Neural cell (in vitro differentiated cells): ENCODE measurements at regions not wholly inside any gene's neighbourhood (a gene's known extent, or its start where the extent isn't known, plus 50 kb on each side); places are given as distances from the start of the nearest gene placed in this dataset.

Experiments
- H2AFZ ChIP-seq: fragments of 200-600, 300-800 bp; sonication (generic), shearing (Covaris generic); 2 replicates; pipeline ENCODE4 v1.6.0; 2014; ENCODE audit warnings: low read depth, mild to moderate bottlenecking, antibody characterized with exemption, low read length, moderate library complexity
- H3F3A ChIP-seq: fragments of 200-600 bp; shearing (Covaris generic); 2 replicates; pipeline ENCODE4 v1.6.1; 2016; ENCODE audit warnings: mild to moderate bottlenecking, moderate library complexity, mixed read lengths, antibody characterized with exemption, low read length; ENCODE audit not compliant: insufficient read depth, poor library complexity, severe bottlenecking
- H3K27ac ChIP-seq: fragments of 200-600, 300-800 bp; sonication (generic), shearing (Covaris generic); 2 replicates; pipeline ENCODE4 v1.5.1; 2014; ENCODE audit warnings: mild to moderate bottlenecking, low read length, moderate library complexity
- H3K27me3 ChIP-seq: fragments of 300-800, 200-600 bp; sonication (generic), shearing (Covaris generic); 2 replicates; pipeline ENCODE4 v1.6.0; 2014; ENCODE audit warnings: mild to moderate bottlenecking, low read depth, low read length, moderate library complexity; ENCODE audit not compliant: insufficient read depth
- H3K36me3 ChIP-seq: fragments of 300-800, 200-600 bp; sonication (generic), shearing (Covaris generic); 2 replicates; pipeline ENCODE4 v1.5.1; 2014; ENCODE audit warnings: mild to moderate bottlenecking, antibody characterized with exemption, low read length, moderate library complexity; ENCODE audit not compliant: insufficient read depth
- H3K4me2 ChIP-seq: fragments of 300-800, 200-600 bp; sonication (generic), shearing (Covaris generic); 2 replicates; pipeline ENCODE4 v1.6.0; 2014; ENCODE audit warnings: mild to moderate bottlenecking, low read length
- H3K4me3 ChIP-seq: fragments of 300-800, 200-600 bp; sonication (generic), shearing (Covaris generic); 2 replicates; pipeline ENCODE4 v1.5.1; 2014; ENCODE audit warnings: mild to moderate bottlenecking, low read length, moderate library complexity
- H3K79me2 ChIP-seq: fragments of 200-600 bp; shearing (Covaris generic); replicated peaks from 2 replicates; pipeline ENCODE4 v1.6.0; 2014; ENCODE audit warnings: mild to moderate bottlenecking, low read length, moderate library complexity; ENCODE audit not compliant: insufficient read depth
- H3K9ac ChIP-seq: fragments of 300-800, 200-600 bp; sonication (generic), shearing (Covaris generic); 2 replicates; pipeline ENCODE4 v1.6.1; 2016; ENCODE audit warnings: mild to moderate bottlenecking, low read length, mixed read lengths
- H3K9me2 ChIP-seq: fragments of 200-600 bp; shearing (Covaris generic); 2 replicates; pipeline ENCODE4 v1.6.1; 2016; ENCODE audit warnings: mild to moderate bottlenecking, low read length, mixed read lengths; ENCODE audit not compliant: insufficient read depth
- H3K9me3 ChIP-seq: fragments of 200-600, 300-800 bp; sonication (generic), shearing (Covaris generic); 2 replicates; pipeline ENCODE4 v1.6.1; 2016; ENCODE audit warnings: mild to moderate bottlenecking, mixed run types, low read length, moderate library complexity, mixed read lengths
- H4K20me1 ChIP-seq: fragments of 200-600 bp; shearing (Covaris generic); 2 replicates; pipeline ENCODE4 v1.6.1; 2016; ENCODE audit warnings: mild to moderate bottlenecking, mixed run types; ENCODE audit not compliant: insufficient read depth
- EP300 ChIP-seq: fragments of 450-650 bp; conservative IDR thresholded peaks from 2 replicates; pipeline ENCODE4 v1.6.1; 2014; ENCODE audit warnings: antibody characterized with exemption, mild to moderate bottlenecking, moderate library complexity; ENCODE audit not compliant: poor library complexity, severe bottlenecking
- EZH2 ChIP-seq: fragments of 200-600, 300-800 bp; shearing (Covaris generic), sonication (generic); IDR thresholded peaks from 2 replicates; pipeline ENCODE4 v1.6.1; 2014; ENCODE audit warnings: antibody characterized with exemption, low read length, borderline replicate concordance, mild to moderate bottlenecking; ENCODE audit not compliant: insufficient read depth, poor library complexity, severe bottlenecking
- MXI1 ChIP-seq: fragments of 450-650 bp; conservative IDR thresholded peaks from 2 replicates; pipeline ENCODE4 v1.6.1; 2014; ENCODE audit warnings: antibody characterized with exemption, mild to moderate bottlenecking; ENCODE audit not compliant: poor library complexity, severe bottlenecking
- POLR2AphosphoS5 ChIP-seq: IDR thresholded peaks from 2 replicates; pipeline ENCODE4 v1.6.1; 2012
- RAD21 ChIP-seq: fragments of 450-650 bp; conservative IDR thresholded peaks from 2 replicates; pipeline ENCODE4 v1.6.1; 2014; ENCODE audit warnings: antibody characterized with exemption, mild to moderate bottlenecking, moderate library complexity
- SMC3 ChIP-seq: fragments of 450-650 bp; conservative IDR thresholded peaks from 2 replicates; pipeline ENCODE4 v1.6.1; 2014; ENCODE audit warnings: antibody characterized with exemption, mild to moderate bottlenecking, moderate library complexity; ENCODE audit not compliant: poor library complexity
- TAF1 ChIP-seq: IDR thresholded peaks from 2 replicates; pipeline ENCODE4 v1.6.1; 2012; ENCODE audit warnings: low read depth
- TF ChIP-seq, protein P1 (sequence below): IDR thresholded peaks from 2 replicates; pipeline ENCODE4 v1.6.1; 2012; ENCODE audit warnings: borderline replicate concordance
- TF ChIP-seq, protein P2 (sequence below): fragments of 450-650 bp; IDR thresholded peaks from 2 replicates; pipeline ENCODE4 v1.5.1; 2014; ENCODE audit warnings: antibody characterized with exemption, mild to moderate bottlenecking, moderate library complexity; ENCODE audit not compliant: poor library complexity, severe bottlenecking

DNA sequence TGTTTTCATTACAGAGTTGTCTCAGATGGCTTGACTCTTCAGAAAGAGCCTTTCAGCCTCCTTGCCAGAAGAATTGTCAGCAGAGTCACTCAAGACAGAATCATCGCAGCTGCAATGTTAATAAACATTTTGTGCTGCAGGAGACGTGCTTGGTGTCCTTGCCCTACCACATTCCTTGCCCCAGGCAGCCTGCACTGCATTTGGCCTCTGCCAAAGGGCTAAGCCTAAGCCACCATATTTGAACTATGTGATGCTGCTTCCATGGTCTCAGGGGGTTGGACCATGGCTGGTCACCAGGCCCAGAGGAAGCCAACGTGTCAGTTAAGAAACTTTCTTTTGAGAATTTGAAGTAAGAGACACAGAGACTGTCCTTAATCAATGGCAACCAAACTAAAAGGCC, 145.4 kb downstream of the ACTL7B start:
- H3K9me3 ChIP-seq, result no peaks in the 10 kb centered on the region
- TF ChIP-seq MXI1, result no peak
- no peak for TF ChIP-seq TAF1
- TF ChIP-seq POLR2AphosphoS5, result no peak
- TF ChIP-seq, protein P1, sequence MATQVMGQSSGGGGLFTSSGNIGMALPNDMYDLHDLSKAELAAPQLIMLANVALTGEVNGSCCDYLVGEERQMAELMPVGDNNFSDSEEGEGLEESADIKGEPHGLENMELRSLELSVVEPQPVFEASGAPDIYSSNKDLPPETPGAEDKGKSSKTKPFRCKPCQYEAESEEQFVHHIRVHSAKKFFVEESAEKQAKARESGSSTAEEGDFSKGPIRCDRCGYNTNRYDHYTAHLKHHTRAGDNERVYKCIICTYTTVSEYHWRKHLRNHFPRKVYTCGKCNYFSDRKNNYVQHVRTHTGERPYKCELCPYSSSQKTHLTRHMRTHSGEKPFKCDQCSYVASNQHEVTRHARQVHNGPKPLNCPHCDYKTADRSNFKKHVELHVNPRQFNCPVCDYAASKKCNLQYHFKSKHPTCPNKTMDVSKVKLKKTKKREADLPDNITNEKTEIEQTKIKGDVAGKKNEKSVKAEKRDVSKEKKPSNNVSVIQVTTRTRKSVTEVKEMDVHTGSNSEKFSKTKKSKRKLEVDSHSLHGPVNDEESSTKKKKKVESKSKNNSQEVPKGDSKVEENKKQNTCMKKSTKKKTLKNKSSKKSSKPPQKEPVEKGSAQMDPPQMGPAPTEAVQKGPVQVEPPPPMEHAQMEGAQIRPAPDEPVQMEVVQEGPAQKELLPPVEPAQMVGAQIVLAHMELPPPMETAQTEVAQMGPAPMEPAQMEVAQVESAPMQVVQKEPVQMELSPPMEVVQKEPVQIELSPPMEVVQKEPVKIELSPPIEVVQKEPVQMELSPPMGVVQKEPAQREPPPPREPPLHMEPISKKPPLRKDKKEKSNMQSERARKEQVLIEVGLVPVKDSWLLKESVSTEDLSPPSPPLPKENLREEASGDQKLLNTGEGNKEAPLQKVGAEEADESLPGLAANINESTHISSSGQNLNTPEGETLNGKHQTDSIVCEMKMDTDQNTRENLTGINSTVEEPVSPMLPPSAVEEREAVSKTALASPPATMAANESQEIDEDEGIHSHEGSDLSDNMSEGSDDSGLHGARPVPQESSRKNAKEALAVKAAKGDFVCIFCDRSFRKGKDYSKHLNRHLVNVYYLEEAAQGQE, result no peak
- TF ChIP-seq RAD21, result no peak
- no peak for TF ChIP-seq EP300
- TF ChIP-seq SMC3, result no peak
- TF ChIP-seq, protein P2, sequence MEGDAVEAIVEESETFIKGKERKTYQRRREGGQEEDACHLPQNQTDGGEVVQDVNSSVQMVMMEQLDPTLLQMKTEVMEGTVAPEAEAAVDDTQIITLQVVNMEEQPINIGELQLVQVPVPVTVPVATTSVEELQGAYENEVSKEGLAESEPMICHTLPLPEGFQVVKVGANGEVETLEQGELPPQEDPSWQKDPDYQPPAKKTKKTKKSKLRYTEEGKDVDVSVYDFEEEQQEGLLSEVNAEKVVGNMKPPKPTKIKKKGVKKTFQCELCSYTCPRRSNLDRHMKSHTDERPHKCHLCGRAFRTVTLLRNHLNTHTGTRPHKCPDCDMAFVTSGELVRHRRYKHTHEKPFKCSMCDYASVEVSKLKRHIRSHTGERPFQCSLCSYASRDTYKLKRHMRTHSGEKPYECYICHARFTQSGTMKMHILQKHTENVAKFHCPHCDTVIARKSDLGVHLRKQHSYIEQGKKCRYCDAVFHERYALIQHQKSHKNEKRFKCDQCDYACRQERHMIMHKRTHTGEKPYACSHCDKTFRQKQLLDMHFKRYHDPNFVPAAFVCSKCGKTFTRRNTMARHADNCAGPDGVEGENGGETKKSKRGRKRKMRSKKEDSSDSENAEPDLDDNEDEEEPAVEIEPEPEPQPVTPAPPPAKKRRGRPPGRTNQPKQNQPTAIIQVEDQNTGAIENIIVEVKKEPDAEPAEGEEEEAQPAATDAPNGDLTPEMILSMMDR, result no peak
- no peak for TF ChIP-seq EZH2
- H3K79me2 ChIP-seq, result no peaks in the 10 kb centered on the region
- no peaks in the 10 kb centered on the region for H4K20me1 ChIP-seq
- no peak overlapping the region for H3K9ac ChIP-seq
- H3K27me3 ChIP-seq, result no peaks in the 10 kb centered on the region
- no peaks in the 10 kb centered on the region for H3K9me2 ChIP-seq
- H3F3A ChIP-seq, result no peaks in the 10 kb centered on the region
- no peak overlapping the region for H3K4me2 ChIP-seq
- H2AFZ ChIP-seq, result no peak overlapping the region
- H3K4me3 ChIP-seq, result no peak overlapping the region
- H3K36me3 ChIP-seq, result no peaks in the 10 kb centered on the region
- H3K27ac ChIP-seq, result no peak overlapping the region

DNA sequence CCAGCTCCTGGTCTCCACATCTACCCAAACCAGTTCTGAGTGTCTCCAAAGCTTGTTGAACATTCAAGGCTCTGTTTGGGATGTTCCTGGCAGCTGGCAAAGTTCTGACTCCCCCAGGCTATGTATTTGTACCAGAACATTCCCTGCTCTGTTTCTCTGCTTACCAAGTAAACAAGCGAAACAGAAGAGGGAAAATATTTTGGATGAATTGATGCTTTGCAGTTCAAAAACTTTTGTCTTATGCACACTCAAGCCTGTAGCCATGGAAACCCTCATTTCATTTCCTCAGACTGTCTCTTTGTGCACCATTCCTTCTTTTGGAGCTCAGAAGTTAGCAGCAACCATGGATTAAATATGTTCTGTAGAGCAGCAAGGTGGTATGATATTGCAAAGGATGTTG, 145.8 kb downstream of the ACTL7B start:
- Histone ChIP-seq H3K36me3 (no peaks in the 10 kb centered on the region), H3K4me2 (no peak overlapping the region), H3K4me3 (no peak overlapping the region), H3K9me2 (no peaks in the 10 kb centered on the region), H2AFZ (no peak overlapping the region), H3K9ac (no peak overlapping the region), H3F3A (no peaks in the 10 kb centered on the region), H4K20me1 (no peaks in the 10 kb centered on the region), H3K79me2 (no peaks in the 10 kb centered on the region), H3K27me3 (no peaks in the 10 kb centered on the region), H3K9me3 (no peaks in the 10 kb centered on the region), H3K27ac (no peak overlapping the region)
- TF ChIP-seq POLR2AphosphoS5 (no peak), EP300 (no peak), EZH2 (no peak), RAD21 (no peak), TAF1 (no peak), SMC3 (no peak), MXI1 (no peak)
- TF ChIP-seq, protein P1, result no peak
- TF ChIP-seq, protein P2, result no peak
